NCI-H524 treated with DMSO at 0.1 percent for 48 hours (cell line): ENCODE measurements at regions not wholly inside any gene's neighbourhood (a gene's known extent, or its start where the extent isn't known, plus 50 kb on each side); places are given as distances from the start of the nearest gene placed in this dataset.
"Not testable (repeated sequence)": the region's sequence is repeated elsewhere in the genome, so short reads cannot be mapped to it uniquely, and the experiment has no call there.

Experiments used
- DNase-seq: peaks from one replicate; lab custom pipeline; 2025; lab: John Stamatoyannopoulos, UW

GRCh38 chrX:7385131-7385530, 237.2 kb upstream of the PUDP start:
- no peak for DNase-seq

GRCh38 chrX:7378406-7378805, 230.5 kb upstream of the PUDP start:
- no peak for DNase-seq

GRCh38 chrX:7372825-7373525, 225.0 kb upstream of the PUDP start:
- DNase-seq = no peak

GRCh38 chrX:7362111-7362510, 214.2 kb upstream of the PUDP start:
- no peak for DNase-seq

GRCh38 chrX:7351926-7352325, 204.0 kb upstream of the PUDP start:
- no peak for DNase-seq

- DNase-seq = no peak
Measured at GRCh38 chrX:7347465-7347864, 199.5 kb upstream of the PUDP start.

GRCh38 chrX:7346021-7346420, 198.1 kb upstream of the PUDP start:
- DNase-seq = no peak

GRCh38 chrX:7343181-7343580, 195.2 kb upstream of the PUDP start:
- DNase-seq = no peak

GRCh38 chrX:7335816-7336362, 187.9 kb upstream of the PUDP start:
- not testable (repeated sequence) for DNase-seq

- DNase-seq = no peak
Measured at GRCh38 chrX:7334253-7334935, 186.4 kb upstream of the PUDP start.

- DNase-seq = no peak
Measured at GRCh38 chrX:7330971-7331746, 183.2 kb upstream of the PUDP start.

GRCh38 chrX:7330556-7330955, 182.6 kb upstream of the PUDP start:
- no peak for DNase-seq

- DNase-seq = no peak
Measured at GRCh38 chrX:7318661-7319060, 170.7 kb upstream of the PUDP start.

- no peak for DNase-seq
Measured at GRCh38 chrX:7318241-7318640, 170.3 kb upstream of the PUDP start.

- DNase-seq = no peak
Measured at GRCh38 chrX:7316887-7317286, 168.9 kb upstream of the PUDP start.

- no peak for DNase-seq
Measured at GRCh38 chrX:7316280-7316679, 168.3 kb upstream of the PUDP start.

- DNase-seq = no peak
Measured at GRCh38 chrX:7314425-7314824, 166.5 kb upstream of the PUDP start.

GRCh38 chrX:7307720-7308119, 159.8 kb upstream of the PUDP start:
- no peak for DNase-seq

GRCh38 chrX:7294483-7294882, 146.5 kb upstream of the PUDP start:
- no peak for DNase-seq

- DNase-seq = no peak
Measured at GRCh38 chrX:7286168-7286837, 138.3 kb upstream of the PUDP start.

GRCh38 chrX:7285765-7286164, 137.8 kb upstream of the PUDP start:
- no peak for DNase-seq

GRCh38 chrX:7283741-7284140, 135.8 kb upstream of the PUDP start:
- DNase-seq = no peak
